Thoracic aorta (tissue), 2 donors: ENCODE measurements at regions not wholly inside any gene's neighbourhood (a gene's known extent, or its start where the extent isn't known, plus 50 kb on each side); places are given as distances from the start of the nearest gene placed in this dataset.

ENCODE experiments used
- ATAC-seq: fragments of 150-250 bp; one replicate; pipeline ENCODE4 v1.8.0; 2017; ENCODE audit warnings: low read depth; ENCODE audit not compliant: insufficient number of reproducible peaks, low FRiP score
- DNase-seq: peaks from one replicate; pipeline ENCODE4 v3.0.0-alpha.2; 2020; ENCODE audit warnings: low spot score
- H3K27ac ChIP-seq, 2 donors: fragments of 200-600 bp; sonication (generic); 1 replicate in 1 of 2; 2 replicates in 1 of 2; pipeline ENCODE4 v1.5.1; 2016; ENCODE audit warnings: mild to moderate bottlenecking in 2 of 2, moderate library complexity in 2 of 2
- H3K27me3 ChIP-seq: fragments of 200-600 bp; sonication (generic); replicated peaks from 2 replicates; pipeline ENCODE4 v1.6.0; 2016; ENCODE audit warnings: mild to moderate bottlenecking; ENCODE audit not compliant: insufficient read depth
- H3K36me3 ChIP-seq: fragments of 200-600 bp; sonication (generic); one replicate; pipeline ENCODE4 v1.5.1; 2016
- H3K4me1 ChIP-seq, 2 donors: fragments of 200-600 bp; sonication (generic); 1 replicate in 1 of 2; 2 replicates in 1 of 2; pipeline versions ENCODE4 v1.5.1 to v1.6.0; 2016; ENCODE audit warnings: low read depth in 2 of 2, mild to moderate bottlenecking in 1 of 2; ENCODE audit not compliant: control insufficient read depth in 1 of 2
- H3K4me3 ChIP-seq: fragments of 200-600 bp; sonication (generic); 2 replicates; pipeline ENCODE4 v1.5.1; 2016; ENCODE audit warnings: mild to moderate bottlenecking
- H3K9me3 ChIP-seq: fragments of 200-600 bp; sonication (generic); 2 replicates; pipeline ENCODE4 v1.5.1; 2016
- CTCF ChIP-seq: fragments of 200-600 bp; sonication (generic); IDR thresholded peaks from one replicate; pipeline ENCODE4 v1.5.1; 2019; ENCODE audit warnings: antibody characterized with exemption

- TF ChIP-seq CTCF = no peak
- ATAC-seq = no peak
- H3K4me1 ChIP-seq = no peaks in the 10 kb centered on the region
- no peak overlapping the region for H3K27ac ChIP-seq
- H3K9me3 ChIP-seq = no peaks in the 10 kb centered on the region
- H3K36me3 ChIP-seq = no peaks in the 10 kb centered on the region
- no peaks in the 10 kb centered on the region for H3K27me3 ChIP-seq
- H3K4me3 ChIP-seq = no peak overlapping the region
- DNase-seq = no peak
Observed at GRCh38 chr5:159644053-159644452, 272.2 kb upstream of the ADRA1B start.

DNA sequence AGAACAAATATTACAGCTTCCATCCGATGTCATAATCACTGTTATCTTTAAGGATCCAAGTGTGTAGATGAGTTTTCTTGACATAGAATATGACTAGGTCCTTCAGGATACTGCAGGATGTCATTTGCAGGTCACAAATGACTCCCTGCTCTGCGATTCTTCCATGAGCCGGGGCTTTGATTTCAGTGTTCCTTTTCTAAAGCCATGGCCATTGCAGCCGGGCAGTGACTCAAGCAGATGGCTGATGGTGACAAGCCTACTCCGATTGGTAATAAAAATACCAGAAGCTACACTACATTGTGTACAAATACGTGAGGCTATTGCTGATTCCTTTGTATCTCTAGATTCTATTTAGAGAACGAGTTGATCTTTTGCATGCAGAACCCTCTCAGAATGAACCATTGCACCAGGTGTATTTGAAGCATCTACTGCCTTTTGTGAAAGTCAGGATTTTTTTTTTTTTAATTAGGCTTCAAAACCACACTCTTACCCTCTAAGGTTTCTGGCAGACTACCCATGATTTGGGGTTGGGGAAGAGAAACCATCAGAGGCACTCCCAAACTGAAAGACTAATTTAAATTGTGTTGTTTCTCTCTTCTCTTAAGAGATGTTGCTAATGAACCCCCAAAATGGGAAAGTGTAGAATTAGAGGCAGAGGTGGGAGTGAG is 271.0 kb upstream of the ADRA1B start:
- Histone ChIP-seq H3K4me1 (no peaks in the 10 kb centered on the region), H3K9me3 (no peaks in the 10 kb centered on the region), H3K27ac (no peak overlapping the region), H3K36me3 (no peaks in the 10 kb centered on the region), H3K27me3 (no peaks in the 10 kb centered on the region), H3K4me3 (no peak overlapping the region)
- ATAC-seq (no peak), DNase-seq (no peak)
- no peak for TF ChIP-seq CTCF

DNA sequence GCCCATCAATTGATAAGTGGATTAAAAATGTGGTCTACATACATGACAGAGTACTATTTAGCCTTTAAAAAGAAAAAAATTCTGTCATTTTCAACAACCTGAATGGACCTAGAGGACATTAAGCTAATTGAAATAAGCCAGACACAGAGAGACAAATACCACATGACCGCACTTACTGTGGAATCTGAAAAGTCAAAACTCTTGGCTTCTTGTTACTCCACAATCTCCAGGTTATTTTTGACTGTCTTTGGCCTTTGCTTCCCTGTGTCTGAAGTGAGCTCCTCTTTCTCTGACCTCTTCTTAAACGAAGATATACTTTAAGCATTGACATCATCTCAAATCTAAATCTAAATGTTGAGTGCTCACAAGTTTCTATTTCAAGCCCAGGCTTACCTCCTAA is 265.5 kb upstream of the ADRA1B start:
- ATAC-seq (no peak), DNase-seq (no peak)
- H3K27ac ChIP-seq = no peak overlapping the region
- H3K4me1 ChIP-seq = no peaks in the 10 kb centered on the region
- no peaks in the 10 kb centered on the region for H3K36me3 ChIP-seq
- H3K27me3 ChIP-seq = no peaks in the 10 kb centered on the region
- no peak for TF ChIP-seq CTCF
- H3K4me3 ChIP-seq = no peak overlapping the region
- H3K9me3 ChIP-seq = no peaks in the 10 kb centered on the region

DNA sequence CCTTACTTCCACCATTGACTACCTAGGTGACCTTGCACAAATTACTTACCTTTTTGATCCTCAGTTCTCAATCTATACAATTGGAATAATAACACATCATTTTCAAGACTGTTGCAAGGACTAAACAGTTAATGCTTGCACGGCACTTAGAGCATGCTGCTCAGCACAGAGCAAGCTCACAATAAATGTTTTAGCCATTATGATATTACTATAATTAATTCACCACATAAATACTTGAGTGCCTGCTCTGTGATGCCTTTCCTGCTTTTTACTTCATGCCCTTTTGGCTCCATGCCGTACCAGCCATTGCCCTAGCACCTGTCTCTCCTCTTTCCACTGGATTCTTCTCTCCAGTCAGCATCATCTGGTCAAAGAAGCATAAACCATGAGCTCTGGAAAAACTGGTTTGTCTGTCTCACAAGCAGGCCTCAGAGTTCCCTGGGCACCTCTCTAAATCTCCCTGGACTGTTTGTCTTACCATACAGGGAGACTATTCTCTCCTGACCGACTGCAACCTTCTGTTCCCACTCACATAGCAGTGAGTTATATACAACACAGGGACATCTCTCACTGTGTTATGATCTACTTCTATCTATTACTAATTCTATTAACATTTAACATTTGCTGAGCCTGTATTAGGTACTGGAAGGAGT is 260.4 kb upstream of the ADRA1B start:
- Histone ChIP-seq H3K4me3 (no peak overlapping the region), H3K4me1 (no peaks in the 10 kb centered on the region), H3K9me3 (no peaks in the 10 kb centered on the region), H3K27ac (no peak overlapping the region), H3K27me3 (no peaks in the 10 kb centered on the region), H3K36me3 (no peaks in the 10 kb centered on the region)
- DNase-seq (no peak), ATAC-seq (no peak)
- no peak for TF ChIP-seq CTCF

- Histone ChIP-seq H3K4me3 (no peak overlapping the region), H3K36me3 (no peaks in the 10 kb centered on the region), H3K27ac (no peak overlapping the region), H3K27me3 (no peaks in the 10 kb centered on the region), H3K4me1 (no peaks in the 10 kb centered on the region), H3K9me3 (no peaks in the 10 kb centered on the region)
- ATAC-seq (no peak), DNase-seq (no peak)
- TF ChIP-seq CTCF = no peak
Observed at GRCh38 chr5:159657298-159657697, 259.0 kb upstream of the ADRA1B start.
